HCT116 (cell line): ENCODE measurements at regions not wholly inside any gene's neighbourhood (a gene's known extent, or its start where the extent isn't known, plus 50 kb on each side); places are given as distances from the start of the nearest gene placed in this dataset.

Source experiments
- ATAC-seq: fragments of 200-7000 bp; cut with Tn5 transposase; 2 replicates; pipeline ENCODE4 v1.9.1; 2020; ENCODE audit warnings: mild to moderate bottlenecking, moderate library complexity
- BruUV-seq: library from RNA; stranded (reverse); fragments of 400-500 nt; replicated peaks from 2 replicates; lab custom pipeline; 2021; lab: Mats Ljungman, UMichigan
- CTCF ChIA-PET: fragments of 300-600 bp; sonication (Branson Sonifier 250); formaldehyde crosslinking; loops from one replicate; lab custom pipeline; 2021; ENCODE audit warnings: antibody characterized with exemption; lab: Charles Lee
- POLR2A ChIA-PET: fragments of 300-600, 350-600 bp; sonication (Branson Sonifier 250); formaldehyde crosslinking; loops from one replicate; lab custom pipeline; 2021; ENCODE audit warnings: antibody characterized with exemption; lab: Charles Lee
- RAD21 ChIA-PET, 2 experiments: fragments of 300-600 bp; sonication (Branson Sonifier 250); formaldehyde crosslinking; loops; one replicate each; lab custom pipeline; 2023; ENCODE audit warnings: low total read pairs in 2 of 2; ENCODE audit not compliant: uncharacterized antibody in 2 of 2, unreplicated experiment in 2 of 2, low non-redundant PET in 1 of 2; lab: Charles Lee
- DNase-seq: peaks from one replicate; pipeline ENCODE4 v3.0.0-alpha.2; 2010; ENCODE audit warnings: low read depth, low spot score
- H2AFZ ChIP-seq: fragments of 200-600 bp; shearing (Covaris generic), sonication (generic); 2 replicates; pipeline ENCODE4 v1.6.1; 2017; ENCODE audit warnings: low read depth, mixed run types, mixed read lengths, antibody characterized with exemption, low read length; ENCODE audit not compliant: poor library complexity, severe bottlenecking
- H3K27ac ChIP-seq: 2 replicates; pipeline ENCODE4 v1.5.1; 2012; ENCODE audit warnings: low read depth, low read length
- H3K27me3 ChIP-seq: fragments of 200-600 bp; sonication (generic); 2 replicates; pipeline ENCODE4 v1.6.1; 2016; ENCODE audit warnings: mixed run types, low read length, mixed read lengths; ENCODE audit not compliant: insufficient read depth
- H3K36me3 ChIP-seq, 2 experiments: fragments of 200-500 bp in 1 of 2; fragments of 200-600 bp in 1 of 2; sonication (Bioruptor generic) in 1 of 2; sonication (generic) in 1 of 2; 2 replicates each; pipeline versions ENCODE4 v1.5.1 to v1.6.1; 2014 to 2016; ENCODE audit warnings: low read length in 2 of 2, inconsistent platforms in 1 of 2, mixed read lengths in 1 of 2, mixed run types in 1 of 2; ENCODE audit not compliant: insufficient read depth in 2 of 2, control insufficient read depth in 1 of 2
- H3K4me1 ChIP-seq, 2 experiments: fragments of 200-600 bp in 1 of 2; sonication (generic) in 1 of 2; 2 replicates each; pipeline versions ENCODE4 v1.5.1 to v1.6.1; 2012 to 2017; ENCODE audit warnings: low read length in 2 of 2, inconsistent platforms in 1 of 2, mild to moderate bottlenecking in 1 of 2, mixed read lengths in 1 of 2, mixed run types in 1 of 2, moderate library complexity in 1 of 2; ENCODE audit not compliant: insufficient read depth in 2 of 2, control insufficient read depth in 1 of 2
- H3K4me2 ChIP-seq: fragments of 200-600 bp; sonication (generic); 2 replicates; pipeline ENCODE4 v1.6.1; 2017; ENCODE audit warnings: mixed run types, low read length, mixed read lengths
- H3K4me3 ChIP-seq, 2 experiments: fragments of 200-600 bp in 1 of 2; sonication (generic) in 1 of 2; replicated peaks in 1 of 2; 2 replicates each; pipeline ENCODE4 v1.5.1; 2011 to 2016; ENCODE audit warnings: low read length in 2 of 2, control low read depth in 1 of 2, low read depth in 1 of 2, mild to moderate bottlenecking in 1 of 2, mixed read lengths in 1 of 2, mixed run types in 1 of 2
- H3K79me2 ChIP-seq: fragments of 200-600 bp; sonication (generic); 2 replicates; pipeline ENCODE4 v1.6.1; 2017; ENCODE audit warnings: mild to moderate bottlenecking, mixed run types, low read length, moderate library complexity, mixed read lengths; ENCODE audit not compliant: insufficient read depth
- H3K9ac ChIP-seq: fragments of 200-600 bp; sonication (generic); 2 replicates; pipeline ENCODE4 v1.6.1; 2016; ENCODE audit warnings: low read length, mixed read lengths
- H3K9me2 ChIP-seq: fragments of 200-600 bp; sonication (generic), shearing (Covaris generic); 2 replicates; pipeline ENCODE4 v1.6.1; 2017; ENCODE audit warnings: mixed run types, mild to moderate bottlenecking, moderate library complexity; ENCODE audit not compliant: insufficient read depth
- H3K9me3 ChIP-seq, 2 experiments: fragments of 200-500 bp in 1 of 2; fragments of 200-600 bp in 1 of 2; sonication (Bioruptor generic) in 1 of 2; sonication (generic) in 1 of 2; 2 replicates each; pipeline ENCODE4 v1.6.1; 2014 to 2017; ENCODE audit warnings: low read length in 2 of 2, mixed read lengths in 2 of 2, inconsistent platforms in 1 of 2, low read depth in 1 of 2, mild to moderate bottlenecking in 1 of 2, mixed run types in 1 of 2, moderate library complexity in 1 of 2; ENCODE audit not compliant: control insufficient read depth in 1 of 2, insufficient read depth in 1 of 2
- H4K20me1 ChIP-seq: fragments of 200-600 bp; sonication (generic), shearing (Covaris generic); 2 replicates; pipeline ENCODE4 v1.6.1; 2017; ENCODE audit warnings: mixed run types, mild to moderate bottlenecking, moderate library complexity; ENCODE audit not compliant: insufficient read depth
- CBX3 ChIP-seq: IDR thresholded peaks from 2 replicates; pipeline ENCODE4 v1.6.1; 2012; ENCODE audit warnings: low read depth
- CEBPB ChIP-seq: IDR thresholded peaks from 2 replicates; pipeline ENCODE4 v1.6.1; 2012; ENCODE audit warnings: low read depth
- EGR1 ChIP-seq: IDR thresholded peaks from 2 replicates; pipeline ENCODE4 v1.6.1; 2012; ENCODE audit warnings: low read depth
- ELF1 ChIP-seq: IDR thresholded peaks from 2 replicates; pipeline ENCODE4 v1.6.1; 2012; ENCODE audit warnings: low read depth, borderline replicate concordance
- EZH2 ChIP-seq: fragments of 200-600 bp; sonication (generic); IDR thresholded peaks from 2 replicates; pipeline ENCODE4 v1.6.1; 2017; ENCODE audit warnings: antibody characterized with exemption, mixed run types
- EZH2phosphoT487 ChIP-seq: fragments of 200-600 bp; IDR thresholded peaks from 2 replicates; pipeline ENCODE4 v1.6.1; 2018; ENCODE audit warnings: antibody characterized with exemption, borderline replicate concordance
- POLR2A ChIP-seq: IDR thresholded peaks from 2 replicates; pipeline ENCODE4 v1.7.0; 2011; ENCODE audit warnings: borderline replicate concordance; ENCODE audit not compliant: insufficient read depth, insufficient read length; ENCODE audit errors: extremely low read depth
- POLR2AphosphoS5 ChIP-seq: IDR thresholded peaks from 2 replicates; pipeline ENCODE4 v1.6.1; 2011; ENCODE audit warnings: mild to moderate bottlenecking, low read depth, low read length, moderate library complexity
- REST ChIP-seq: IDR thresholded peaks from 2 replicates; pipeline ENCODE4 v1.6.1; 2012; ENCODE audit warnings: low read depth
- SIN3A ChIP-seq: IDR thresholded peaks from 2 replicates; pipeline ENCODE4 v1.6.1; 2012; ENCODE audit warnings: low read depth
- SP1 ChIP-seq: IDR thresholded peaks from 2 replicates; pipeline ENCODE4 v1.6.1; 2012; ENCODE audit warnings: low read depth
- YY1 ChIP-seq: IDR thresholded peaks from 2 replicates; pipeline ENCODE4 v1.6.1; 2011; ENCODE audit warnings: low read length, low read depth, moderate library complexity, mild to moderate bottlenecking; ENCODE audit not compliant: insufficient replicate concordance; ENCODE audit errors: extremely low read depth
- ZFX ChIP-seq: fragments of 450-650 bp; IDR thresholded peaks from 2 replicates; pipeline ENCODE4 v1.6.1; 2017
- ZNF274 ChIP-seq: fragments of 200-500 bp; sonication (Bioruptor generic); IDR thresholded peaks from 2 replicates; pipeline ENCODE4 v1.6.1; 2014; ENCODE audit warnings: mild to moderate bottlenecking, low read depth, low read length, inconsistent platforms
- intact Hi-C: fragments of 100-400 bp; cut with micrococcal nuclease; formaldehyde crosslinking; loops from 2 replicates; pipeline ENCODE4 v1.10.0; 2022

- DNase-seq (no peak), ATAC-seq (no peak)
- Histone ChIP-seq H3K4me3 (no peak overlapping the region), H3K9ac (no peak overlapping the region), H2AFZ (no peak overlapping the region), H3K27ac (no peak overlapping the region), H3K4me1 (peaks cover 13 to 25% of the 10 kb centered on the region in 2 experiments), H3K27me3 (no peaks in the 10 kb centered on the region), H3K9me2 (no peaks in the 10 kb centered on the region), H3K9me3 (no peaks in the 10 kb centered on the region), H3K4me2 (no peak overlapping the region), H4K20me1 (no peaks in the 10 kb centered on the region), H3K79me2 (no peaks in the 10 kb centered on the region), H3K36me3 (no peaks in the 10 kb centered on the region)
- ChIA-PET POLR2A (no interaction called here), RAD21 (no interaction called here), CTCF (no interaction called here)
- intact Hi-C loops = no loop called here
- TF ChIP-seq EZH2 (no peak), ZNF274 (no peak)
- BruUV-seq = no TSS peak
Observed at GRCh38 chr2:64809216-64809615, 155.5 kb upstream of the SERTAD2 start.

- Histone ChIP-seq H3K27ac (no peak overlapping the region), H3K79me2 (no peaks in the 10 kb centered on the region), H3K4me1 (peaks cover 7 to 13% of the 10 kb centered on the region in 2 experiments), H3K9me3 (no peaks in the 10 kb centered on the region), H2AFZ (no peak overlapping the region), H3K36me3 (no peaks in the 10 kb centered on the region), H3K9me2 (no peaks in the 10 kb centered on the region), H3K9ac (no peak overlapping the region), H3K27me3 (no peaks in the 10 kb centered on the region), H3K4me3 (no peak overlapping the region), H3K4me2 (no peak overlapping the region), H4K20me1 (no peaks in the 10 kb centered on the region)
- ChIA-PET CTCF (interaction anchor here (0.8 kb wide), 1 partner anchor 19 kb away, joined by 3 read pairs; no protein-coding TSS in a partner anchor), RAD21 (no interaction called here), POLR2A (no interaction called here)
- TF ChIP-seq REST (no peak), POLR2AphosphoS5 (no peak), EGR1 (no peak), POLR2A (no peak), EZH2phosphoT487 (no peak), ZNF274 (no peak), ZFX (no peak), SIN3A (no peak), SP1 (no peak), ELF1 (no peak), CBX3 (no peak), CEBPB (no peak), YY1 (no peak)
- ATAC-seq (no peak), DNase-seq (no peak)
- intact Hi-C loops = no loop called here
- no TSS peak for BruUV-seq
Observed at GRCh38 chr2:64812285-64812684, 158.6 kb upstream of the SERTAD2 start.
